Transverse colon (tissue), 4 donors: ENCODE measurements at regions not wholly inside any gene's neighbourhood (a gene's known extent, or its start where the extent isn't known, plus 50 kb on each side); places are given as distances from the start of the nearest gene placed in this dataset.

Experiments used
- EP300 ChIP-seq: sonication (generic); formaldehyde crosslinking; IDR thresholded peaks from one replicate; pipeline ENCODE4 v1.6.1; 2017; ENCODE audit warnings: antibody characterized with exemption, low read depth
- POLR2A ChIP-seq: fragments of 450-650 bp; IDR thresholded peaks from one replicate; pipeline ENCODE4 v1.6.1; 2016; ENCODE audit warnings: antibody characterized with exemption, mild to moderate bottlenecking, moderate library complexity
- POLR2AphosphoS5 ChIP-seq, 3 donors: sonication (generic); formaldehyde crosslinking; IDR thresholded peaks; one replicate each; pipeline ENCODE4 v1.6.1; 2016; ENCODE audit warnings: antibody characterized with exemption in 3 of 3
- TF ChIP-seq, protein P1 (sequence below), 5 experiments: fragments of 200-600 bp in 3 of 5; fragments of 450-650 bp in 2 of 5; sonication (generic) in 3 of 5; IDR thresholded peaks; 1 replicate in 2 of 5; 2 replicates in 3 of 5; pipeline ENCODE4 v1.5.1; 2016 to 2017; ENCODE audit warnings: antibody characterized with exemption in 5 of 5, inconsistent platforms in 3 of 5, mild to moderate bottlenecking in 2 of 5, moderate library complexity in 1 of 5

DNA sequence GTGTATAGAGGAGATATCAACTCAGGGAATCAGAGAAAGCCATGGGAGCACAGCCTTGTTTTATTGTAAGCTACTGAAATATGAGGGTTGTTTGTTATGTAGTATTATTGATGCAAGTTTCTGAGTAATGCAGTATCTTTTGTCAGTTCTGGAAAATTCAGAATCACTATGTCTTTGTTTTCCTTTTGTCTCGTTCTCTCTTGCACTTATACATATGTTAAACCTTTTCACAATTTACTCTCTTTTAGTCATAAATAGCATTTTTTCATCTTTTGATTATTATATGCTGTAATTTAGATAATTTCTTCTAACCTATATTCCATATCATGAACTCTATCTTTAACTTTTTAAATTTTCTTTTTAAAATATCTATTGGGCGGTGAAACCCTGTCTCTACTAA, 85.0 kb upstream of the COL3A1 start:
- TF ChIP-seq POLR2A (no peak), EP300 (no peak), POLR2AphosphoS5 (IDR thresholded peaks at IDR 0.05) (no peak)
- TF ChIP-seq, protein P1, sequence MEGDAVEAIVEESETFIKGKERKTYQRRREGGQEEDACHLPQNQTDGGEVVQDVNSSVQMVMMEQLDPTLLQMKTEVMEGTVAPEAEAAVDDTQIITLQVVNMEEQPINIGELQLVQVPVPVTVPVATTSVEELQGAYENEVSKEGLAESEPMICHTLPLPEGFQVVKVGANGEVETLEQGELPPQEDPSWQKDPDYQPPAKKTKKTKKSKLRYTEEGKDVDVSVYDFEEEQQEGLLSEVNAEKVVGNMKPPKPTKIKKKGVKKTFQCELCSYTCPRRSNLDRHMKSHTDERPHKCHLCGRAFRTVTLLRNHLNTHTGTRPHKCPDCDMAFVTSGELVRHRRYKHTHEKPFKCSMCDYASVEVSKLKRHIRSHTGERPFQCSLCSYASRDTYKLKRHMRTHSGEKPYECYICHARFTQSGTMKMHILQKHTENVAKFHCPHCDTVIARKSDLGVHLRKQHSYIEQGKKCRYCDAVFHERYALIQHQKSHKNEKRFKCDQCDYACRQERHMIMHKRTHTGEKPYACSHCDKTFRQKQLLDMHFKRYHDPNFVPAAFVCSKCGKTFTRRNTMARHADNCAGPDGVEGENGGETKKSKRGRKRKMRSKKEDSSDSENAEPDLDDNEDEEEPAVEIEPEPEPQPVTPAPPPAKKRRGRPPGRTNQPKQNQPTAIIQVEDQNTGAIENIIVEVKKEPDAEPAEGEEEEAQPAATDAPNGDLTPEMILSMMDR (IDR thresholded peaks at IDR 0.05) = no peak
